Subcutaneous abdominal adipose tissue (tissue), 5 donors: ENCODE measurements at regions not wholly inside any gene's neighbourhood (a gene's known extent, or its start where the extent isn't known, plus 50 kb on each side); places are given as distances from the start of the nearest gene placed in this dataset.

Experiments
- H3K27ac ChIP-seq: one replicate; pipeline ENCODE4 v1.7.0; 2013; ENCODE audit warnings: low read depth, mild to moderate bottlenecking, inconsistent platforms, low read length, moderate library complexity
- H3K27me3 ChIP-seq, 5 donors: one replicate each; pipeline ENCODE4 v1.7.0; 2013; ENCODE audit warnings: low read length in 5 of 5, inconsistent platforms in 1 of 5; ENCODE audit not compliant: control insufficient read depth in 5 of 5, insufficient read depth in 4 of 5
- H3K36me3 ChIP-seq, 5 donors: one replicate each; pipeline ENCODE4 v1.7.0; 2013; ENCODE audit warnings: low read length in 5 of 5; ENCODE audit not compliant: control insufficient read depth in 5 of 5, insufficient read depth in 5 of 5
- H3K4me1 ChIP-seq, 5 donors: one replicate each; pipeline ENCODE4 v1.7.0; 2013; ENCODE audit warnings: low read length in 5 of 5, mild to moderate bottlenecking in 3 of 5, moderate library complexity in 1 of 5; ENCODE audit not compliant: control insufficient read depth in 5 of 5, insufficient read depth in 5 of 5
- H3K4me3 ChIP-seq, 5 donors: one replicate each; pipeline ENCODE4 v1.7.0; 2013; ENCODE audit warnings: low read length in 5 of 5, low read depth in 1 of 5
- H3K9ac ChIP-seq, 5 donors: one replicate each; pipeline ENCODE4 v1.7.0; 2013; ENCODE audit warnings: low read length in 5 of 5, mild to moderate bottlenecking in 4 of 5, moderate library complexity in 3 of 5
- H3K9me3 ChIP-seq, 5 donors: one replicate each; pipeline ENCODE4 v1.7.0; 2013; ENCODE audit warnings: low read length in 5 of 5; ENCODE audit not compliant: control insufficient read depth in 5 of 5
- donor health status: healthy.
- donor health status: healthy.
- donor health status: healthy.
- donor health status: healthy.
- donor health status: healthy.

DNA sequence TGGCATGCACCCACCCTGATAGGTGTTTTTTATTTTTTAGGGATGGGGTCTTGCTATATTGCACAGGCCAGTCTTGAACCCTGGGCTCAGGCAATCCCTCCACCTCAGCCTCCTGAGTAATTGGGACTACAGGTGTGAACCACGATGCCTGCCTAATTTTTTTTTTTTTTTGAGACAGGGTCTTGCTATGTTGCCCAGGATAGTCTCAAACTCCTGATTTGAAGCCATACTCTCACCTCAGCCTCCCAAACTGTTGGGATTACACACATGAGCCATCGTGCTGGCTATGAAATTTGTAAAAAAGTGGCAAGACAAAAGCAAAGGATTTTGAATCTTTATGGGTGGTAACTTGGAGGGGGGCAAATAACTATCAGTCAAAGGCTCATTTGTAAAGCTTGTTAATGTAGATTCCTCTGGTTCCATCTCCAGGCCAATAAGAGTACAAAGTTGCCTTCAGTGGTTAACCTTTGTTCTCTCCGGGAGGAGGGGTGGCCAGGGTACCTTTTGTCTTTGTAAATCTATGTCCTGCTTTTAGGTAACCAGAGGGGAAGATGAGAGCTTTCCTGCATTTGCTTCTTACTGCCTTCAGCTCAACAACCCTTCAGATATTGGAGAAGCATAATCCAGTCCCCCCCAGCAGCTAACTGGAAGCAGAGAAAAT lies 372.0 kb upstream of the JARID2 start:
- Histone ChIP-seq H3K27ac (no peak overlapping the region), H3K4me3 (no peak overlapping the region), H3K9me3 (no peaks in the 10 kb centered on the region), H3K9ac (no peak overlapping the region), H3K4me1 (peaks cover 0 to 16% (median 14%) of the 10 kb centered on the region in 5 donors), H3K27me3 (no peaks in the 10 kb centered on the region), H3K36me3 (no peaks in the 10 kb centered on the region)

DNA sequence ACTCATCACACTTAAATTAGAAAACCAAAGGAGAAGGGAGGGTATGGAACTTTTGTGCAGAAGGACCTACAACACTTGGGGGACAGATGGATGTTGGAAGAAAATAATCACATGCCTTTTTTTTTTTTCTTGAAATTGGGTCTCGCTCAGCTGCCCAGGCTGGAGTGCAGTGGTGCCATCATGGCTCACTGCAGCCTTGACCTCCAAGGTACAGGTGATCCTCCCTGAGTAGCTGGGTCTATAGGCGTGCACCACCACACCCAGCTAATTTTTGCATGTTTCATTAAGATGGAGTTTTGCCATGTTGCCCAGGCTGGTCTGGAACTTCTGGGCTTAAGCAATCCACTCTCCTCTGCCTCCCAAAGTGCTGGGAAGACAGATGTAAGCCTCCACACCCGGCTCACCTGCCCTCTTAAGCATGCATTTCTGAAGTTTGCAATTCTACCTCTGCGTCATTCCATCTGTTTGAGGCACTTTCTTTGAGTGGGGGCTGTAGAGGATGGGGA lies 370.8 kb upstream of the JARID2 start:
- Histone ChIP-seq H3K9me3 (no peaks in the 10 kb centered on the region), H3K9ac (no peak overlapping the region), H3K27ac (no peak overlapping the region), H3K36me3 (no peaks in the 10 kb centered on the region), H3K4me3 (no peak overlapping the region), H3K4me1 (peaks cover 0 to 17% (median 16%) of the 10 kb centered on the region in 5 donors), H3K27me3 (no peaks in the 10 kb centered on the region)

DNA sequence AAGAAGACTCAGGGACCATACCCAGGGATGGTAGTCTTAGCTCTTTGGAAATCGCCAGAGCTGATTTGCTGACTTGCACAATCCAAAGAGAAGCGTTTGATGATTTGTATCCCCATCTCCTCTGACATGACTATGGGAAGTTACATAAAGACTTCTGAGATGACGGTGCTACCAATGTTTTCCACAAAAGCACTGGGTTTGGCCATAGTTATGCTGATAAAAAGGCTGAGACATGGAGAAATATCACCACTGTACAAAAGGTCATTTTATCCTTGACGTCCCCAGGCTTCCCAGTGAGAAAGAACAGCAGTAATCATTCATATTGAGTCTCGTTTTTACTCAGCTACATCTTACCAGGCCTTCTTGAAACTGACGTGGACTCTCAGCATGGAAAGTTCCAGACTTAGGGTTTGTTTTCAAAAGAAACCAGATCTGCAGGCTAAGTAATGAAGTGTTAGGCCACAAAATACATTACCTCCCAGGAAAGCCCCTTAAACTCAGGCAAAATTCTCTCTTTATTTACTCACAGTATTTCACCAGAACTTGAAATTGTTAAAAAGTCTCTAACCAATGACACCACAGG lies 370.3 kb upstream of the JARID2 start:
- Histone ChIP-seq H3K4me3 (no peak overlapping the region), H3K36me3 (no peaks in the 10 kb centered on the region), H3K4me1 (peaks cover 0 to 22% (median 21%) of the 10 kb centered on the region in 5 donors), H3K9me3 (no peaks in the 10 kb centered on the region), H3K27ac (no peak overlapping the region), H3K9ac (no peak overlapping the region), H3K27me3 (no peaks in the 10 kb centered on the region)

DNA sequence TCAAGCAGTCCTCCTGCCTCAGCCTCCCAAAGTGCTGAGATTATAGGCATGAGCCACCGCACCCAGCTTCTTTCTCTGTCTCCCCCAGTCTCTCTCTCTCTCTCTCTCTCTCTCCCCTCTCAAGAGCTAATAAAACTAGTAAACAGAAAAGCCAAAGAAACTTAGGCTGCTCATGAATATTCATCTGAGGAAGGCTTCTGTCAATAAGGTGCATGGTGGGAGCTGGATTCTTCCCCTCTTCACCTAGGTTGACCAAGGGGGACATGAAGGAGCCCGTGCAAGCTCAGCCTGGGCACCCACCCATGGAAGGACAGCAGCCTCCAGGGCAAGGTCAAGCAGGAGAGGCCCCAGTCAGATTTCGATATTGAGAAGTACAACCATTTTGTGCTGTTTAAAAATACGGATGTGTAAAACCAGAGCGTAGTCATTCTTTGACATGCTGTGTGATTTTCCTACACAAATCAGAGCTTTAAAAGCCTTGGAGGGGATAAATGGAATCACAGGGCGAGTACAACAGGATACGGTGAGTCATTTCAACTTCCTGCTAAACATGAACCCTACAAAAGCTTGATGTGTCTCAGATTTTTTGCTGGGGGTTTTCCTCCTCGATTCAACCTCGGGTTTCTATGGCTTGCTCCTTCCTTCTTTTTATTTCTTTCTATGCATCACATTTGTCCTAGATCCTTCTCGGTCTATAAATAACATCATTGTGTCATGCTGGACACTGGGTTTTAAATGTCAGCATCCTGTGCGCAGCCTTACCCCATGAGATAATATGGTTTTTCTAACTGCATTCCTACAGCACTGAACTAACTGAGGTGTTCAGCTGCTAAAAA lies 368.9 kb upstream of the JARID2 start:
- Histone ChIP-seq H3K4me3 (peak overlapping the region in 1 of 5 donors; percentile 25), H3K9me3 (no peaks in the 10 kb centered on the region), H3K36me3 (no peaks in the 10 kb centered on the region), H3K4me1 (peaks cover 2 to 35% (median 30%) of the 10 kb centered on the region in 5 donors), H3K9ac (peak overlapping the region in 1 of 5 donors; percentile 56), H3K27me3 (no peaks in the 10 kb centered on the region), H3K27ac (peak overlapping the region; percentile 68)

DNA sequence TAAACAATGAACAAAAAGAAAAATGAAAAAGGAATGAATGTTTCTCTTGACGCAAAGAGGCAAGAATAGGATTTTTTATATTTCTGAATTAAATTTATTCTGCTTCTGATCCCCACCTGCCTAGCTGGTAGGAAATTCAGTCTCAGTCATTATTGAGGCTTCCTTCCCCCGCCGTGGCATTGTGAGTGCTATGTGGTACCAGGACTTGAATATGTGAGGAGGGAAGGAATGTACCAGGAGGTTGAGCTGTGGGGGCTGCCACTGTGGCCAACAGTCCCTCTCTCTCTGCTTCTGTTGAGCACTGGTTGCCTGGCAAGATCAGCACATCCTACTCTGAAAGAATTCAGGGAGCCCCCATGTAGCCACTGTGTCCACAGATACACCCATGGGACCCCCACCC lies 368.1 kb upstream of the JARID2 start:
- Histone ChIP-seq H3K9ac (no peak overlapping the region), H3K27me3 (no peaks in the 10 kb centered on the region), H3K36me3 (no peaks in the 10 kb centered on the region), H3K4me1 (peaks cover 2 to 43% (median 37%) of the 10 kb centered on the region in 5 donors), H3K4me3 (no peak overlapping the region), H3K9me3 (no peaks in the 10 kb centered on the region), H3K27ac (peak overlapping the region; percentile 39)

DNA sequence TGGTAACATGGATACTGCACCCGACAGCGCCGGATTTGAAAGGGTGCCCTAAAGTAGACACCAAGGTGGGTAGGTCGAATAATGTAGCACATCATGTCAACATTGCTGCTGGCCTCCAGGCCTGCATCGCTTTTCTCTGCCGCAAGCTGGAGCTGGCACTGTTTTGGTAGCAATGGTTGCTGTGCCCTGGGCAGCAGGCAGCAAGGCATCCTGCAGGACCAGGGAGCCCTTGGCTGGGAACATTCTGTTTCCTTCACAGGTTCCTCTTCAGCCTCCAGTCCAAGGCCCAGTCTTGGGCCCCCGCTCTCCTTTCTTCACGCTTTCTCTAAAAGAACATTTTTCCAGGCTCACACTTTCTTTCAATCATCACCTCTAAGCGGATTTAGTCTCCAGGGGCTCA lies 365.8 kb upstream of the JARID2 start:
- Histone ChIP-seq H3K4me3 (no peak overlapping the region), H3K27me3 (no peaks in the 10 kb centered on the region), H3K4me1 (peaks cover 4 to 59% (median 47%) of the 10 kb centered on the region in 5 donors), H3K9me3 (no peaks in the 10 kb centered on the region), H3K36me3 (no peaks in the 10 kb centered on the region), H3K9ac (no peak overlapping the region), H3K27ac (peak overlapping the region; percentile 48)

DNA sequence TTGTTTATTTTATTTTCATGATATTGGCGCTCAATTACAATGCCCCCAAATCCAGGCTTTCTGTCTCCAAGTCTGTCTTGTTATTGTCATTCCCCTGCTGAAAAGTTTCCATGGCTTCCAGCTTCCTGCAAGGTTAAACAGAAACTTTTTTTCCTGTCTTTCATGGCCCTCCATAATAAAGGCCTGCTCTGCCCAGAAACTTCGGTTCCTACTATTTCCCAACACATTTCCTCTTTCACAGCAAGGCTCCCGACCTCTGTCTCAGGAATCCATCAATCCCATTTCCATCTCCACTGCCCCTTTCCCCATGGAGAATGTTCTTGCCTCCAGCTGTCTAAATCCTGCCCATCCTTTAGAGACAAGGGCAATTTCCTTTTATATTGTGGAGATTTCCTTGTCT lies 365.2 kb upstream of the JARID2 start:
- H3K27me3 ChIP-seq: no peaks in the 10 kb centered on the region
- H3K27ac ChIP-seq: peak overlapping the region; percentile 48
- no peaks in the 10 kb centered on the region for H3K36me3 ChIP-seq
- H3K9me3 ChIP-seq: no peaks in the 10 kb centered on the region
- no peak overlapping the region for H3K9ac ChIP-seq
- peaks cover 4 to 59% (median 47%) of the 10 kb centered on the region in 5 donors for H3K4me1 ChIP-seq
- H3K4me3 ChIP-seq: no peak overlapping the region

DNA sequence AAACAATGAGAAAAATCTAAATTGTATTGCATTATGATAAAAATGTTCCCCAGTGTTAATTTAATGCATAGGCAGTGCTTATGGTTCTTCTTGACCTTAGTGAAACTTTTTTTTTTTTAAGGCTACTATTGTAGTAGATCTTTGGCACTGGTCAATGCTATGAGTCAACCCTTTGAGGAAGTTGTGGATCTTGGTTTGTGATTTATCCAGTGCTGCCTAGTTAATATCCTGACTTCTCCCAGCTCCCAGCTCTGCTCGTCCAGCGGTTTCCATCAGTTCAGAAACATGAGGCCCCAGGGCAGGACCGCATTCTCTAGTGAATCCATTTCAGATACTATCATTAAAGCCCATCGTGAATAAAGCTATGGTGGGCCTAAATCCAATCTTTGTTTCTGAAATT lies 364.5 kb upstream of the JARID2 start:
- Histone ChIP-seq H3K4me1 (peaks cover 4 to 59% (median 47%) of the 10 kb centered on the region in 5 donors), H3K27me3 (no peaks in the 10 kb centered on the region), H3K36me3 (no peaks in the 10 kb centered on the region), H3K9me3 (no peaks in the 10 kb centered on the region), H3K4me3 (no peak overlapping the region), H3K9ac (no peak overlapping the region), H3K27ac (peak overlapping the region; percentile 48)

DNA sequence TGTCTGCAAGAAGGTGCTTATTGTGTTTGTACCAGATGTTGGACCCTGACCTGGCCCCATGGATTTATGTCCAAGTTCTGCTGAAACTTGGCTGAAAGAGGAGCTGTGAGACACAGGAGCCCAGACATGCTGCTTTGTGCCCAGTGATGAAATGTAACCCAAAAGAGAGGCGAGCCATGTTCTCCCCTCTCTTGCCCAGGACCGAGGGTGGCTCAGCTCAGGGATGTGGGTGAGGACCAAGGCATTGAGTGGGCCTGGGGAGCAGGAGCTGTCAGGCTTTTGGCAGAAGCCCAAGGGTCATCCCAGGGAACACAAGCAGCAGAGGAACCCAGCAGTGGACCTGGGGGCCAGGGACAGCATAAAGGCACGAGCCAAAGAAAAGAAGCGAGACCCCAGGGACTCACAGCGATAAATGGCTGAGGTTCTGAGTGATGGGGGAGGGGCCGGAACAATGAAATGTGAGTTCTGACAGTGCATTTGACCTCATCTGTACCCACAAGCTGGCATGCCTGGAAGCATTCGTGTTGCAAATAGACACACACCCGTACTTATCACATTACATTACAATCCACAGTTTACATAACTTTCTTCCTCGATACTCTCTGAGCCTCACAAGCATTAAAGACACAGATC lies 363.4 kb upstream of the JARID2 start:
- peaks cover 4 to 50% (median 38%) of the 10 kb centered on the region in 5 donors for H3K4me1 ChIP-seq
- no peak overlapping the region for H3K27ac ChIP-seq

More for the DNA sequence above, 363.4 kb upstream of the JARID2 start:
- Histone ChIP-seq H3K27me3 (no peaks in the 10 kb centered on the region), H3K9ac (no peak overlapping the region), H3K9me3 (no peaks in the 10 kb centered on the region), H3K36me3 (no peaks in the 10 kb centered on the region), H3K4me3 (no peak overlapping the region)
